ENCODE measurements at regions not wholly inside any gene's neighbourhood (a gene's known extent, or its start where the extent isn't known, plus 50 kb on each side); places are given as distances from the start of the nearest gene placed in this dataset.
"Not testable (repeated sequence)": the region's sequence is repeated elsewhere in the genome, so short reads cannot be mapped to it uniquely, and the experiment has no call there.

- DNase-seq (ENCODE audit: low spot score): no peak
- TF ChIP-seq POLR2AphosphoS5 (IDR thresholded peaks at IDR 0.05): no peak
- no peak for TF ChIP-seq POLR2A (IDR thresholded peaks at IDR 0.05)
- TF ChIP-seq CTCF (IDR thresholded peaks at IDR 0.05): no peak
- WGBS: 94% methylated on average over 1 of the region's 1 CpG
- H3K9me3 ChIP-seq: no peaks in the 10 kb centered on the region
- no peaks in the 10 kb centered on the region for H3K4me1 ChIP-seq (replicated peaks)
- no peaks in the 10 kb centered on the region for H3K27me3 ChIP-seq (replicated peaks; ENCODE audit: insufficient read depth)
- no peaks in the 10 kb centered on the region for H3K36me3 ChIP-seq
- H3K4me3 ChIP-seq: no peak overlapping the region
- intact Hi-C loops (cut with DNase I): no loop called here
- no peak overlapping the region for H3K27ac ChIP-seq
These were observed 311.6 kb downstream of the NUF2 start for GRCh38 chr1:163633366-163633765.

- intact Hi-C loops (cut with DNase I); H3K9me3 ChIP-seq; H3K4me1 ChIP-seq (replicated peaks); DNase-seq (ENCODE audit: low spot score); H3K36me3 ChIP-seq; H3K27me3 ChIP-seq (replicated peaks; ENCODE audit: insufficient read depth); H3K27ac ChIP-seq; H3K4me3 ChIP-seq: not testable (repeated sequence)
- 90% methylated on average over 25 of the region's 25 CpGs for WGBS
These were observed 323.9 kb downstream of the NUF2 start for GRCh38 chr1:163645676-163646075.

GRCh38 chr1:163650624-163651023 lies 328.9 kb downstream of the NUF2 start:
- Histone ChIP-seq H3K4me3 (no peak overlapping the region), H3K9me3 (no peaks in the 10 kb centered on the region), H3K27ac (no peak overlapping the region), H3K4me1 (replicated peaks) (no peaks in the 10 kb centered on the region), H3K27me3 (replicated peaks; ENCODE audit: insufficient read depth) (no peaks in the 10 kb centered on the region), H3K36me3 (no peaks in the 10 kb centered on the region)
- no peak for TF ChIP-seq POLR2A (IDR thresholded peaks at IDR 0.05)
- intact Hi-C loops (cut with DNase I): no loop called here
- WGBS: 89% methylated on average over 4 of the region's 4 CpGs
- no peak for DNase-seq (ENCODE audit: low spot score)

- intact Hi-C loops (cut with DNase I): no loop called here
- Histone ChIP-seq H3K4me1 (replicated peaks) (no peaks in the 10 kb centered on the region), H3K36me3 (no peaks in the 10 kb centered on the region), H3K27me3 (replicated peaks; ENCODE audit: insufficient read depth) (no peaks in the 10 kb centered on the region), H3K27ac (no peak overlapping the region), H3K4me3 (no peak overlapping the region), H3K9me3 (no peaks in the 10 kb centered on the region)
- no peak for DNase-seq (ENCODE audit: low spot score)
- TF ChIP-seq CTCF (IDR thresholded peaks at IDR 0.05): no peak
- TF ChIP-seq POLR2AphosphoS5 (IDR thresholded peaks at IDR 0.05): no peak
- no peak for TF ChIP-seq POLR2A (IDR thresholded peaks at IDR 0.05)
These were observed 330.7 kb downstream of the NUF2 start for GRCh38 chr1:163652441-163652840.

GRCh38 chr1:163655565-163655964 lies 333.8 kb downstream of the NUF2 start:
- intact Hi-C loops (cut with DNase I): no loop called here
- H3K4me1 ChIP-seq (replicated peaks): no peaks in the 10 kb centered on the region
- TF ChIP-seq POLR2A (IDR thresholded peaks at IDR 0.05) (no peak), CTCF (IDR thresholded peaks at IDR 0.05) (no peak)
- no peak overlapping the region for H3K4me3 ChIP-seq
- no peaks in the 10 kb centered on the region for H3K36me3 ChIP-seq
- H3K9me3 ChIP-seq: no peaks in the 10 kb centered on the region
- no peak overlapping the region for H3K27ac ChIP-seq
- H3K27me3 ChIP-seq (replicated peaks; ENCODE audit: insufficient read depth): no peaks in the 10 kb centered on the region
- DNase-seq (ENCODE audit: low spot score): no peak

GRCh38 chr1:163656095-163656759 lies 334.5 kb downstream of the NUF2 start:
- intact Hi-C loops (cut with DNase I): no loop called here
- Histone ChIP-seq H3K4me1 (replicated peaks) (no peaks in the 10 kb centered on the region), H3K36me3 (no peaks in the 10 kb centered on the region), H3K4me3 (no peak overlapping the region), H3K27me3 (replicated peaks; ENCODE audit: insufficient read depth) (no peaks in the 10 kb centered on the region), H3K27ac (no peak overlapping the region), H3K9me3 (no peaks in the 10 kb centered on the region)
- no peak for TF ChIP-seq POLR2AphosphoS5 (IDR thresholded peaks at IDR 0.05)
- TF ChIP-seq POLR2A (IDR thresholded peaks at IDR 0.05): no peak
- TF ChIP-seq CTCF (IDR thresholded peaks at IDR 0.05): no peak
- DNase-seq (ENCODE audit: low spot score): no peak
- 72% methylated on average over 4 of the region's 4 CpGs for WGBS

All from prostate gland (tissue), 2 donors.